ENCODE measurements at regions not wholly inside any gene's neighbourhood (a gene's known extent, or its start where the extent isn't known, plus 50 kb on each side); places are given as distances from the start of the nearest gene placed in this dataset.

DNA sequence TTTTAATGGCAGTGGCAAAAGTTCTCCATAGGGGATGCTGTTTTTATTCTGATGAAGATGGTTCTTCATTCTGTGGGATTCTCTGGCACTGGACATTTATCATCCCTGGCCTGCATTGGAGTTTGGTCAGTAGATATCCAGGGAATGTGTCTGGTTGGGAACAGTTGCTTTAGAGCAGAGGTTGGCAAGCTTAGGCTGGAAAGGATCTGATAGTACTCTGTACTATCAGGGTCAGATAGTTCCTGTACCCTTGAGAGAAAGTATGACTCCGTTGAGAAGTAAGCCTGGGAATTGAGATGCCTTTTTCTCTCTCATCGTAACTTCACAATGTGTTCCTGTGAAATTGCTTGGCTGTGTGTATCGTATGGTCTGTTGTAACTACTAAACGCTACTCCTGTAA lies 244.1 kb downstream of the POLR1F start:
- no peak for TF ChIP-seq POLR2A (IDR thresholded peaks at IDR 0.05)
- no peak for TF ChIP-seq CTCF (IDR thresholded peaks at IDR 0.05)
